NCI-H2196 (cell line): ENCODE measurements at regions not wholly inside any gene's neighbourhood (a gene's known extent, or its start where the extent isn't known, plus 50 kb on each side); places are given as distances from the start of the nearest gene placed in this dataset.

ENCODE experiments used
- DNase-seq: peaks from one replicate; lab custom pipeline; 2025; ENCODE audit not compliant: unreplicated experiment; lab: John Stamatoyannopoulos, UW

DNA sequence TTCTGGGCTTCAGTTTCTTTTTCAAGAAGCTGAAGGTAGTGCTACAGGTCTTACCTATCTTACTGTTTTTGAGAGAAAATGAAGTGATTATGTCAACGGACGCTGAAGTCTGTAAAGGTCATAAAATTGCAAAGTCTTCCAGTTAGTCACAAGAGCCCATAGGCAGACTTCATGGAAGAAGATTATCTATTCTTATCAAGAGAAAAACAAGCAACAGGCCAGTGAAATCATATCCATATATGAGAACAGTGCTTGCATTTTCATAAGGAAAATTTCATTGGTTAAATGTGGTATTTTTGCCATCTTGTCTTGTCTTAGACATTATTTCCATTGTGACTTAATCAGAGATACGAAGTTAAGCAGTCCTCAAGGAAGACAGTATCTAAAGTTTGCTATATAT is 412.7 kb upstream of the SEL1L start:
- DNase-seq: no peak

DNA sequence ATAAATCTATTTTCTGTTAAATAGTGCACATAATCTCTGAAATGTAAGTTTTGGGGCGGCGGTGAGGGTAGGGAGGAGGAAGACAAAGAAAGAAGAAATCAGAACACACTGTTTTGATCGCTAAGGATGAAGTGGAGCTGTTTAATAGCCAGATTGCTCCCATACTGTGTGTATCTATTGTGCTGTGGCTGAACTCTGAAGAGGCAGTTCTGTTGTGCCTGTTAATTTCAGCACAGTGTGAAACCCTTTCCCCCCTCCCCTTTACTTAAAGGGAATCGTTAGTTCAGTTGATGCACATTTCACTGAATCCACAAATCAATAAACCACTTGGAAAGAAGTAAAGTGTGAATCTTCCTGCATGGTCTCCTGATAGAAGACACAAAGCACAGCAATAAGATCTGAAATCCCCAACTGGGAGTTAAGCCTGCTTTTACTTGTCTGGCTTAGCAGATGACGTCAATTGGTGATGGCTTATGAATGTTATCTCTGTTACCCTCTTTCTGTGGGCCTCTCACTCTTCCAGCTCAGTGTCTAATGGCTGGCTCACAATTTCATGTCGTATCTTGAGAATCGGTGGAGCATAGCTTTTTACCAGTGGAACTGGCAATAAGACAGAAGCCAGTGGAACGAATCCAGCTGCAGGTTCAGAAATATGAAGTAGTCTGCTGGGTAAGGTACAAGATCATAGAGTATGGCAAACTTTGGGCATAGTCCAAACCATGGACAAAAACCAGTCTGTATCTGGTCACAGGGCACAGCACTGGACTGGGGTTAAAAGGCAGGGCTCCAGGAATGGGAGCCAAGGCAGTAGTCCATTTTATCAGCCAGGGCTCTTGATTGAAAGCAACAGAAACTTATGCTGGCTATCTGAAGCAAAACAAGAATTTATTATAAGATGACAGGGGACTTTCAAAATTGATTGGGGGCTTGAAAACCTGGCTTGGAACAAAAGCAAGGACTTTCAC is 413.5 kb upstream of the SEL1L start:
- no peak for DNase-seq

DNA sequence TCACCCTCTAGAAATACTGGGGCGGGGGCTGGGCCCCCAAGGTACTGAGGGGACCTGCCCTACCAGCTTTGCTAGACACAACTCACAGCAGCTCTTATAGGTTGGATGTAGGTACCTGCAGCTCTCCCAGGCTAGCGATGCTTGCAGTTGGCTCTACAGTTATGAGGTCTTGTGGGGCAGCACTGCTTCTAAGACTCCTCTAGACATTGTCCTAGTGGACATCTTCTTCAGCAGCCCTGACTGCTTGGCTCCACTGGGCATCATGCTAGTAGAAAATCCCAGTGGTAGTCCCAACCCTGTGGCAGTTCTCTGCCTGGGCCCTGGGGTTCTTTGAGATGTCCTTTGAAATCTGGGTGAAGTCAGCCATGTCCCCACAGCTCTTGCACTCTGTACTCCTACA is 419.3 kb upstream of the SEL1L start:
- DNase-seq: no peak

DNA sequence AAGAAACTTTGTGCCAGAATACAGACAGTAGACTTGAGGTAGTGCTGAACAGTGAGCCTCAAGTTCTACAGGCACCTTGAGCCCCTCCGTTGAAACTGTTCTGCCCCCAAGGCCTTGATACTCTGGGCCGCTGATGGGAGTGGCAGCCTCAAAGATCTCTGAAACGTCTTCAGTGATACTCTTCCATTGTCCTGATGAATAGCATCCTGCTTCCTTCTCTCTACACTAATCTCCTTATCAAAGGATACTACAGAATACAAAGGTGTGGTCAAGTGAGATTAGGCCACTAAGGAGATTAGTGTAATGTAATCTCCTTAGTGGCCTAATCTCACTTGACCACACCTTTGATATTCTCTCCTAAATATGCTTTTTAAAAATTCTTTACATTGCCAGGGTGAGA is 419.8 kb upstream of the SEL1L start:
- DNase-seq: no peak

DNA sequence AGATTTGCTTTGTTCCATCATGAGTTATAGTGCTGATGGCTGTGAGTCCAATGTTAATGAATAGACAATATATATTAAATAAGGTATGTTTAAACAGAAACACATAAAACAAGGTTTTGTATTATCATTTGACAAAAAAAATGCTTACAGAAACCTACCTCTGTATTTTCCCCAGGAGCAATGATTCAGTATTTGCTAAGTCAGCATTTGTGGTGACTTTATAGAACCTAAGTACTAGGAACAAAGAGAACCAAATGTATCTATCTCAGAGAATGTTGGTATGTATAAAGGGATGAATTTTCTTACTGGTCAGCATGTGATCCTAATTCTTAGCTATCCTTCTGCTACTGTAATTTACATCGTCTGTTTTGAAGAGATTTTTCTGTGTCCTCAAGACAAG is 421.5 kb upstream of the SEL1L start:
- DNase-seq: no peak

DNA sequence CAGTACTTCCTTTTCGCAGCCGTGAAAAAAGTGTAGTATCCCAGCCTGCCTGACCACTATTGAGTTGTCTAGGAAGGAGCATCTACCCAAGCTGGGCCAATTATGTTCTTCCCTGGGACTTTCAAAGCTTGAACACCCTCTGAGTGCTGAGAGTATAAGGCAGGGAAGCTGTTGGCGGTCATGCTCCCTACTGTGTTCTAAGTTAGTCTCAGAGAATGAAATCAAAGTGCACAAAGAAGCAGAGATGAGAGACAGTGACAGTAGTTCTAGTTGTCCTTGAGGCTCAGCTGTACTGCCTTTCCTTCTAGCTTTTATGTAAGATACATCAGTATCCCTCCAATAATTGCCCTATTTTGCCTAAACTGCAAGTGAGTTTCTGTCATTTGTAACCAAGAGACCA is 427.1 kb upstream of the SEL1L start:
- DNase-seq: no peak

DNA sequence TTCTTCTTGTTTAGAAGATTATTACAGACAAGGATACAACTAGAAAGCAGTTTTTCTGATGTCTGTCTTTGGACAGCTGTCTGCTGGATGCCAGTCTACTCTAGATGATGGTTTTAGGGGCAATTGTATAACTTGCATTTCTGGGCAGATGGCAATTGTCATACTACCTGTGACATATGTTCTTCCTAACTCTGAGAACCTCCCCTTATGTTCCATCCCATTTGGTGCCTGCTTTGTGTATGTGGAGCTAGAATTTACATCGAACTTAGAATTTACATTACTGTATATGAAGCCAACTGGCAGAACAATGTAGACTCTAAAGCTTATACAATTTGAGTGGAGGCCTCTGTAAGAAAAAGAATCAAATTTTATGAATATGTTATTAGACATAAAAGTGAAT is 430.2 kb upstream of the SEL1L start:
- no peak for DNase-seq

DNA sequence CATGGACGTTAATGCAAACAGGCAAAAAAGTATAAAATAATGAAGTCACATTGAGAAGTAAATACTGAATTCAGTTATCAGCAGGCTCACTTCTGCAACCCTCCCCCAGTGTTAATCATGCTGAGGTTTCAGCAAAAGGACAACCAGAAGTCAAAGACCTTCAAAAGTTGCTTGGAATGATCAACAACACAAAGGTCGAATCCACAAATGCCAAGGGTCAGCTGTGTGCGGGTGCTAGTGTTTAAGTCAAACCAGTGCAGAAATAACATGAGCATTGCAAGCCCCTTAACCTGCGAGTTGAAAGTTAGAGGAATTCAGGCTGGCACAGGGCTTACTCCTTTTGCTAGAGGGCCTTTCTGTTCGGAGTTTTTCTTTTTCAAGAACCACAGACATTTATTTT is 436.7 kb upstream of the SEL1L start:
- DNase-seq: no peak

DNA sequence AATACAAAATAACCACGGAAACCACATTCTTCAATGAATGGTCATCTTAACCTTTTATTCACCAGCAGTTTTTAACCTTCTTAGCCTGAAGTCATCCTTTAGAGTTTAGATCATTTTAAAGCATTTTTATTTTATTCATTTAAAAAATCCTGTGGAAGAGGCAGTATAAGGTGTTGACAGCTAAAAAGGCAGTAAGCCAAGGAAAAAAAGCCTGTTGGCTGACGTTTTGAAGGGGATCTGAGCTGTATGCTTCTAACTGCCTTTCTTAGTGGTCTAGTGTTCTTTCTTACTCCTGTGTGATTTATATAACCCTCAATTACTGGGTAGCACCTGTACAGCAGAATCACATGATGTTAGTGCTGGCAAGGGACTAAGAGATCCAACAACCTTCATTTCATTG is 438.3 kb upstream of the SEL1L start:
- DNase-seq: no peak

DNA sequence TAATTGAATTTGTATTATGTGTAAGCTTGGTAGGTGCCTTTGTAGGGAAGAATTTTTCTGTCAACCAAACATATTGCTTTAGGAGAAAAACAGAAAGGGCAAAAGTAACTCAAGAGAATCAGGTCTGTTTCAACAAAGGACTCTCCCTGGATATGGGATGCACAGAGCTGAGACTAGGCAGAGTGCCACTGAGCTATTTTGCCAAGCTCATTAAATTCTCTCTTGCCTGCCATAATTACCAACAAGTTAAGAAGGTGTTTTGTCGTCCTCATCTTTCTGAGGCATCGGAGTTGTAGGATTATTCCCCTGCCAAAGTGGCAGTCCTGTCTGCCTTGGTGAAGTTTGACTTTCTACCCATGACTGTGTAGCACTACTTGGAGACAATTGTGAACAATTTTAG is 438.9 kb upstream of the SEL1L start:
- DNase-seq: no peak

DNA sequence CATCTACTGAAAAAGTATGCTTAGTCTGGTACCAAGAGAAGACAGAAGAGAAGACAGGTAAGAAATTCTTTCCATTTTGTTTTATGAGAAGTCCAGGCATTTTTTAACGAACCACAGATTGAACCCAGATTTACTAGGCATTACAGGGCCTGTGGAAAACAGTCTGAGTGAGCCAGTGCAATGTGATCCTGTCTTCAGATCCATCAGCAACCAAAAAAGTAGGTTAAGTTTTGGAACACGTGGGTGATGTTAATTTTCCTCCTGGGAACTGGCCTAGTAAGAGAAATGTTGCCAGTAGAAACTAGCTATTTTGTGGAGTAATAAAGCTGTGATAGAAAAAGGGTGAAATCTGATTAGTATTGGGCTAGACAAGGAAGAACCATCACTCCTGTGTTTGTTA is 440.9 kb upstream of the SEL1L start:
- DNase-seq: no peak

DNA sequence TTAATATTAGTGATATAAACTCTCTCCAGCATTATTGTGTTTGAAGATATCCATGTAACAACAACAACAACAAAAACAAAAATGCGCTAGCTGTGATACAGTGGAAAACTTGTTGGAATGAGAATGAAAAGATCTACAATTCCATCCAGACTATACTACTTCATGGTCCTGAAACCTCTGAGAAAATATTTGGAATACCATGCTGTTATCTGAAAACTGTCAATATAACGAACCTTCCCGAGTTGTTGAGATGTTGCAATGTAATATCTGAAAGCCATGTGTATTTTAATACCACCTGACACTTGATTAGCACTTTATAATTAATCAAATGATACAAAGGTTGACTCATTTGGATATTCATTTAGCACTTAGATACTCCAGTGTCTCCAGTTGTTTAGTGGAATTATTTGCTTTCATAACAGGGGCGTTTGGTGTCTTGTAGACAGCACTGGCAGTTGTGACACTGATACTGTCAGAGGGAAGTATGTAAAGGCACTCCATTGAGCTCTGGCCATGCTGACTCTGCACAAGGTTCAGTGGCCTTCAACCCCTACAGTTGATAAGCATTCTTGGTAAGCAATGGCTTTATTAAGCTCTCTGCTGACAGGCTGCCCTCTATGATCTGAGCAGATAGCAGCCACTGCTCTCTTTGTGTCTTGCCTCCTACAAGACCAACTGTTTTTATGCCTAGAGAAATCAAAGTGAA is 447.1 kb upstream of the SEL1L start:
- no peak for DNase-seq

DNA sequence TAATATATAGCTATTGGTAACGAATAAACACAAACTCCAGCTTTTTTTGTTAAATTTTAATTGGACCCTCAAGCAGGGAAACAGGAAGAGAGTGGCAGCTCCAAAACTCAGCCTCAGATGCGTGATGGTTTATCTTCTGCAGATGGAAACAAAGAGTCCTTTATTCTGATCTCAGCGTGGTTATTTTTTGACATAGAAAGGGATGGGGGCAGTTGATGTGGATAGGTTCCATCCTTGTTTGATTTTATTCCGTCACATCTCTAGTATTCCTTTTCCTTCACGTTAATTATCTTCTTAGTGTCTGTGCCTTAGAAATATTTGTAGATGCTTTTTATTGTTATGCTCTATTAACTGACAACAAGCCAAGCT is 447.6 kb upstream of the SEL1L start:
- no peak for DNase-seq

DNA sequence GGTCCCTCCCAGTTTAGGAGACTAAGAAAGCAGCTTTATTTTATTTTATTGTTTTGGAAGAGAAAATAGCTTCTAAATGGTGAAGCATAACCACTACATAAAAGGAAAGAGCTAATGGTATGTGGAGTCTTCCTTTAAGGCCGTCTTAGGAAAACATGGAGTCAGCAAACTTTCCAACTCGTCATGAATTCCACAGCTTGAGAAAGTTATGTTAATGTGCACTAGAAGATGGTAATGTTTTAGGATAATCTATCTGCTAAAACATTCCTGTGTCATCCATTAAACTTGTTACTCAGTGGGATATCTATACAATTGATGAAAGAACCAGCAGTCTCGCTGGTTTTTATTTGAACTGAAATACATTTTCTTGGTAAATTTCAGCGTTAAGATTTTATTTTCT is 448.4 kb upstream of the SEL1L start:
- DNase-seq: no peak

DNA sequence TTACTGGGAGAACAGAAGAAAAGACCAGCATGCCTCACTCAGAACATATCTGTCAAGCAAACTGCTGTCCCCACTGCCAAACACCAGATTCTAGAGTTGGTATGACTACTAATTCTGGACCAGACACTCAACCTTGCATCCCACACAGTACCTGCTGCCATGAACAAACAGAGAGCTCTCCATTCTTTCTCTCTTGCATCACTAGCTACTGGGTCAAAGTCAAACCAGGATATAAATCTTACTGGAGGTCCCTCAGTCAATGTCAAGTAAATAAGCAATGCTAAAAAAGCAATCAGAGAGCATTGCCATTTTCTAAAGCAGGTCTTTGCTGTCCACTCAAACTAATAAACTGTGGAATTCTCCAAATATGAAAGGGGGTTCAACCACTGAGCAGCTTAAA is 452.4 kb upstream of the SEL1L start:
- DNase-seq: no peak

DNA sequence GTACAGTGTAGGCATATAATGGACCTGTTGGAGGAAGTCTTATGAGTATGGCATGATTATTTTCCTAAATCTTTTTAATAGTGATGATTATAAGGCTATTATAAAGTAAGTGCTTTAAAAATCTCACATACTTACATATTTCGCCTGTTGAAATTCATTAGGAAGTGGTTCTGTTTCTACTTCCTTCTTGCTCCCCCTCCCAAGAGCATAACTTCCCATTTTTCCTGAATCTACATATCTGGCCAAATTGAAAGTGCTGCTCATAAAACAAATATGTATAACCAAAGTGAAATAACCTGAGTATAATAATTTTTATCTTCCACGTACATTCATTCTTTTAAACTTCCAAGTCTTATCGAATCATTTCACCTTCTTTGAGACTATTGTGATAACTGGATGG is 455.6 kb upstream of the SEL1L start:
- no peak for DNase-seq

DNA sequence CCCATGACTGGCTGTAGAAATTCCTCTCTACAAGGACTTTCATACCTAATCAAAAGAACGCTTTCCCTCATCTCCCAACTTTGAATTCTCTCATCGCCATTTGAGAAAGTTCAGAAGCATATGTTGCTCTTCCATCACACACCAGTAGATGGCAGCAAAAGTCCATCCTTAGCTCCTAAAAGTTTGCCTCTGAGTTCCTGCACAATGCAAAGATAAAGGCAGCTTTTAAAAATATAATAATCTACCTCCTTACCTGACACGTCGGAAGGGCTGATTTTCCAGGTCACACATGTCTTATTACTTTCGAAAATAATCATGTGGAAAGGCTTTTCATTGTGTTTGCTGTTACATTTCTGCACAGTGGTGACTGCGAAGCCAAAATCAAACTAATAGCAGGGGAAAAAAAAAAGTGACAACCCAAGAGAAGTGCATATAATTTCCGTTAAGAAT is 456.7 kb upstream of the SEL1L start:
- DNase-seq: peak; percentile 47

DNA sequence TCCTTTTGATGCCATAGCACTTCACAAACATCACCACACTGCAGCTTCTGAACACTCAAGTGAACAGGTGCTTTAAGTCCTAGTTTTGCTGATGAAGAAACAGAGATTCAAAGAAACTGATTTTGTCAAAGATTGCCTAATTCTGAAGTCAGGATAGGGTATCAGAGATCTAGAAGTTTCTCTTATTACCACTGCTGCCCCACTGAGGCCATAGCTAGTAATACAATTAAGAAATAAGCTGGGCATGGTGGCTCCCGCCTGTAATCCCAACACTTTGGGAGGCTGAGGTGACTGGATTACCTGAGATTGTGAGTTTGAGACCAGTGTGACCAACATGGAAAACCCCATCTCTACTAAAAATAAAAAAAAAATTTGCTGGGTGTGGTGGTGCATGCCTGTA is 458.3 kb upstream of the SEL1L start:
- no peak for DNase-seq

DNA sequence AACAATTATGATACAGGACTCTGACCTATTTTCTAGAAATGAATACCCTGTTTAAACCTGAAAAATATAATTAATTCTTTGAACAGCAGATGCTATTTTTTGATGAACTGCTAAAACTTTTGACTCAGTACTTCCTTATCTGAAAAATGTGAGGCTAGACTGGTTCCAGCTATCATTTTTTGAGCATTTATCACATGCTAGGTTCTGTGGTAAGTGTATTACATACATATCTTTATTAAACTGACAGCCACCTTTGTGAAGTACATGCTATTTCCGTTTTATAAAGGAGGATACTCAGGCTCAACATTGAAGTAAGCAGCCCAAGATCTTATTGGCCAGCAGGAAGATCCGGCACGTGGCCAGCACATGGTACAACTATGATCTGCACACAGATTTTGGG is 459.8 kb upstream of the SEL1L start:
- no peak for DNase-seq

DNA sequence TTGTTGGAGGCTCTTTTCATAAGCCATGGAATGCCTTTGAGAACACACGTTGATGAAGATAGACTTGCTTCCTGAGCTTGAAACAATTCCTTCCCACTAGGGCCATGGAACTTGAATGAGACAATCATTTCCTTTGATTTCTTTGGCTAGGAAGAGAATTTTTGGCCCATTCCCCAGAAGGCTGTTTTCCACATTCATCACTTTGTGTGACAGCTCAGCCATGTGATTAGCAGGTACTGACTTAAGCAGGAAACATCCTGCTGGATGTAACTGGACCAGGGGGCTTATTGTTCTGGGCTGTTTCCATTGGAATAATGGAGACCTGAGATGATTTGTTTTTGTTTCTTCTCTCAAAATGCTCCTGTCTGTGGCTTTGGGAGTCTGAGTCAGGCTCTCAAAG is 469.8 kb upstream of the SEL1L start:
- DNase-seq: no peak

DNA sequence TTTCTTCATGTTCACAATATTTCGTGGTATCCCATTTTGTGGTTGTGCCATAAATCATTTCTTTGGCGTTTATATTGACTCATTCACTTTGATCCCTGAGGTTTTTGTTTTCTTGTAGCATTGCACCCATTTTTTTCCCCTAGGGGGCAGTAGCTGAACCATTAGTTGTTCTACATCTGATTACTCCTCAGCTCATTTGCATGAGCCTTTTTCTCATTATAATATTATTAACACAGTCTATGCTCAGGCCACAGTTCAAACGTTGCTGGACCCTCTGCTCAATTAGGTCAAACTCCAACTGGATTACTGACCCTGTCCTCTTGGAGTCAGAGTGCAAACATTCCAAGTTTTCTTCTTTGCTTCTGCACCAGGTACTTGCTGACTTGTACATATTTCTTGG is 475.4 kb upstream of the SEL1L start:
- DNase-seq: peak; percentile 9

DNA sequence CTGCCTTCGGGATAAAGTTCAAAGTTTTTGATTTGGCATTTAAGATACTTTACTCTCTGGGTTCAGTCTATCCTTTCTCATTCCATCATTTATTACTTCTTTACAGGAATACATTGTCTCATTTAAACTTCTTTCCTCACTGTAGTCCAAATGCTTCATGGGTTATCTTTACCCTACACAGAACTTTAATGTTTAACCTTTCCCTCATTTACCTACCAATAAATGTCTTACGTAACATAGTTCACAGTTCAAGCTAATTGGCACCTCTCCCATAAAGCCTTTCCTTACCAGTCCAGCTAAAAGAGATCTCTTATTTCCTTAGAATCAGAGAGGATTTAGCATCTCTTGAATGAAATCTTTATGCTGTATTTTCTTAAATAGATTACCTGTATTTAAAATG is 476.3 kb upstream of the SEL1L start:
- DNase-seq: no peak

DNA sequence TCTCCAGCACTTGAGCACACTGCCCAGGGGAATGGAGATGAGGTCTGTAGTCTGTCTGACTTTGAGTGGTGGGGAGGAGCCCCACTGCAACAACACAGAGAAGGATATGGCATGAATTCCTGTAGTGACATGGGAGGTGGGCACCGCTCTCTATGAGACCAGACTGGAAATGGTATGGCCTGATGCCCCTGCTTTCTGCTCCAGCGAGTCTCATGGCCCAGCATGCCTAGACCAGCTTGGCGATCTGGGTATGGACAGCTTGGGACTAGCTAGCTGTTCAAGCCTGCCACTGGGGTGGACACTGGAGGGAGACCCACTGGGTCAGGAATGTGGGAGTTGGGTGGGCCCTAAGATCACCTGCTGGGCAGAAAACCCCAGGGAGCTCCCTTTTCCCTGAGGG is 477.8 kb upstream of the SEL1L start:
- DNase-seq: no peak
